ENCODE measurements at regions not wholly inside any gene's neighbourhood (a gene's known extent, or its start where the extent isn't known, plus 50 kb on each side); places are given as distances from the start of the nearest gene placed in this dataset.

GRCh38 chr22:19625331-19626041 lies 88.8 kb upstream of the SEPTIN5 start:
- DNase-seq: no peak

GRCh38 chr22:19626042-19626587 lies 88.2 kb upstream of the SEPTIN5 start:
- DNase-seq: no peak

GRCh38 chr22:19626666-19627065 lies 87.6 kb upstream of the SEPTIN5 start:
- no peak for DNase-seq

DNA sequence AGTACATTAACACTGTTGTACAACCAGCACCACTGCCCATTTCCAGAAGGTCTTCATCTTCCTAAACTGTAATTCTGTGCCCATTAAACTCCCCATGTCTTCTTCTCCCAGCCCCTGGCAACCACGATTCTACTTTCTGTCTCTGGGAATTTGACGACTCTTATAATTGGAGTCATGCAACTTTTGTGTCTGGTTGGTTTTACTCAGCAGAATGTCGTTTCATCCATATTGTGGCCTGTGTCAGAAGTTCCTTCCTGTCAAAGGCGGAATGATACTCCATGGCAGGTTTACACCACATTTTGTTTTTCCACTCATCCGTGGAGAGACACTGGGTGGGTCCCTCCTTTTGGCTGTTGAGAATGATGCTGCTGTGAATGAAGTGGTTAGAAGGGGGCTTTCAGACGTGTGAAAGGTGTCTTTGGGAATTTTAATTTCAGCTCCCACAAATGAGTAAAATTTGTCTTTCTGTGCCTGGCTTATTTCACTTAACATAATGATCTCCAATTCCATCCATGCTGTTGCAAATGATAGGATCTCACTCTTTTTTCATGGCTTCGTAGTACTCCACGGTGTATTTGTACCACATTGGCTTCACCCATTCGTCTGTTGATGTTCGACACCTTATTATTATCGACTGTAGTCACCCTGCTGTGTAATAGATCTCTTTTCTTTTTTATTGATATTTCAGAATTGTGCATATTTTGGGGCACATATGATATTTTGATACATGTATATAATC lies 86.1 kb upstream of the SEPTIN5 start:
- DNase-seq: no peak

- DNase-seq: no peak
These were observed 85.0 kb upstream of the SEPTIN5 start for GRCh38 chr22:19629331-19629719.

DNA sequence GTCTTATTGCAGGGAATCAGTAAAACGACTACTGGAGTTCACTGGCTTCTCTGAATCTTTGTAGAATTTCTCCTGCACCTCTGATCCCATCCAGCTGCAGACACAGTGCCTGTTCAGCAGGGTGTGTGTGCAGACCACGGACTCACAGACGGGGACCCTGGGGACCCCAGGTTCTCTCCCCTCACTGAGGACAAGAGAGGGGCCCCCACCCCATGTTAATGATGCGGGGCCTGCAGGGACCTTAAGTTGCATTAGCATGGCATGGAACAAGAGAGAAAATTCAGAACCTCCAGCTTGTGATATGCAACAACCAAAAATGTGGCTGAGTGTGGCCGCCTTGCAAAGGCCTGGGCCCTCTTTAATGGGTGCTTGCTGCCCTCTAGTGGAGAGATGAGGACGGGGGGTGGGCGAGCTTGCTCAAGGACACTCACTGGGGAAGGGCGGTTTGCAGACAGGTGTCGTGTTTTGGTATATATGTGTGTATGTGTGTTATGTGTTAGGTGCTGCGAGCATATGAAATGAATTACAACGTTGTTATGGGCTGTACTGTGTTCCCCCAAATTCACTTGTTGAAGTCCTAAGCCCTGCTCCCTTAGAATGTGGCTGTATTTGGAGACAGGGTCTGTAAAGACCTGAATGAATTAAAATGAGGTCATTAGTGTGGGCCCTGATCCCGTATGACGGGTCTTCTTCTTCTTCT lies 84.4 kb upstream of the SEPTIN5 start:
- DNase-seq: peak; percentile 59

- no peak for DNase-seq
These were observed 83.7 kb upstream of the SEPTIN5 start for GRCh38 chr22:19630614-19631013.

GRCh38 chr22:19631899-19632667 lies 82.2 kb upstream of the SEPTIN5 start:
- DNase-seq: no peak

DNA sequence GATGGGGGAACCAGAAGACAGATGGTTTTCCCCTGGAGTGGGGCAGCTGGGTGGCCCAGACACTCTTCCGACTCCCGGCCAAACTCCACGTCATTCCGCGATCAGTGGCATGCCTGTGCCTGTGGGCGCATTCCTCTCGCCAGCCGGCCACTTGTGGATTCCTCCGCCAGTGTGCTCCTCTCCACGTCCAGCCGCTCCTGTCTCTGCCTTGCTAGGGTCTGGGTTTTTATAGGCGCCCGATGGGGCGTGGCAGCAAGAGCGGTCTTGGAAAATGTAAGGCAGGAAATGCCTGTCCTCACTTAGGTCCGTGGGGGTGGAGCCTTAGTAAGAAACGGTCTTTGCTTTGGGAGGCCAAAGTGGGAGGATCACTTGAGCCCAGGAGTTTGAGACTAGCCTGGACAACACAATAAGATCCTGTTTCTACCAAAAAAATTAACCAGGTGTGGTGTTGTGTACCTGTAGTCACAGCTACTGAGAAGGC lies 81.6 kb upstream of the SEPTIN5 start:
- no peak for DNase-seq

DNA sequence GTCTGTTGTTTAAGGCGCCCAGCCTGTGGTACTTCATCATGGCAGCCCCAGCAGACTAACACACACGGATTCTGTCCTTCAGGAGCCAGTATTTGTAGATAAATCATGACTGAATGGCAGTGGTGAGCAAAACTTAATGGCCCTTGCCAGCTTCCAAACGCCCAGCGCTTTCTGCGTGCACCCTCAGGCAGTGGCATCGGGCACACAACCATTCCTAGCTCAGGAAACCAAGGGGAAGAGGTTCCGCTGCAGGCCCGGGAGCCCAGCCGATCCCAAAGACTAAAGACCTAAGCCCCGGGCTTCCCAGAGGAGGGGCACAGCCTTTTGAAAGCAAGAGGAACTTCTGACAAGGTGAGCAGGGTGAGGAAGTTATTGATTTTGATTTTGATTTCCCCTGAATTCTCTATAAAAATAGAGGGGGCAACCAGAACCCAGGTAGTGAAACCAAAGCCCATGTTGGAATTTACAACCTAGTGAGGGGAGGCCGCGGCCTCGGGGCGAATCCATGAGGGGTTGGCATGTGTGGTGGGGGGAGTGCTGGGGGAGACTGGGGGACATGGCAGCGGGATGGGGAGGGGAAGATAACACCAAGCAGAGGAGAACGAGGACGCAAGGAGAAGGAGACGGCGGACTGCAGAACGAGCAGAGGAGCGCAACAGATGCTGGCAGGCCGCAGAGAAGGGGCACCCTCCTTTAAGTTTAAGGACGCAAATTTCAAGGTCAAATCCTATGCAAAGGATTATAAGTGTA lies 79.9 kb upstream of the SEPTIN5 start:
- DNase-seq: no peak

GRCh38 chr22:19635644-19636043 lies 78.7 kb upstream of the SEPTIN5 start:
- no peak for DNase-seq

- no peak for DNase-seq
These were observed 77.5 kb upstream of the SEPTIN5 start for GRCh38 chr22:19636696-19637407.

DNA sequence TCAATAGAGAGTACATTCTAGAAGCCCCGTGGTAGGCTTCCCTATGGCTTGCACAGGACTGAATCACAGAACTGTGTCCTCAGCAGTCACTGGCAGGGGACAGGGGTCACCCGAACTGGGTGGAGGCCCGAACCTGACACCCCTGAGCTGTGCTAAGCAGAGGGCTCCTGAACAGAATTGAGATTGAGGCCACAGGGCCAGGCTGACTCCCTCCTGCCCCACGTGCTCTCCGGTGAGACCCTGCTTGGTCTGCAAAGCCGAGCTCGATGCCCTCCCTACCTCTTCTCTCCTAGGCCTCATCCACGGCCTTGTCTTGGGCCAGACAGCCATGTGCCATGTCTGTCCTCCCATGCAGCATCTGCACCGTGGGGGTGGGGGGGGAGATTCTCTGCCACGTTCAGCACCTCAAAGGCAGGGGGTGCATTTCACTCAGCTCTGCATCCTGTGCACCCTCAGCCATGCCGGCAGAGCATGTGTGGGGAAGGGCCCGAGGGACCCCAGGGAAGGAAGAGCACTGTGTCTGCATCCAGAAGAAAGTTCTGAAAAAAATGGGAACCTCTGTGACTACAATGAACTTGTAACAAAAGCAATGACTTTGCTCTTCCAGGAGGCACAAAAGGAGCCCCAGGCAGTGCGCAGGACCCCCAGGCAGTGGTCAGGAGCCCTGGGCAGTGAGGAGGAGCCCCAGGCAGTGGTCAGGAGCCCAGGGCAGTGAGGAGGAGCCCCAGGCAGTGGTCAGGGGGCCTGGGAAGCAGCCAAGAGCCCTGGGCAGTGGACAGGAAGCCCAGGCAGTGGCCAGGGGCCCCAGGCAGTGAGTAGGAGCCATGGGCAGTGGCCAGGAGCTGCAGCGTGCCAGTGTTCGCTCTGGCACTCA lies 76.7 kb upstream of the SEPTIN5 start:
- no peak for DNase-seq

GRCh38 chr22:19638282-19639015 lies 75.9 kb upstream of the SEPTIN5 start:
- DNase-seq: no peak

- DNase-seq: no peak
These were observed 74.6 kb upstream of the SEPTIN5 start for GRCh38 chr22:19639610-19640135.

DNA sequence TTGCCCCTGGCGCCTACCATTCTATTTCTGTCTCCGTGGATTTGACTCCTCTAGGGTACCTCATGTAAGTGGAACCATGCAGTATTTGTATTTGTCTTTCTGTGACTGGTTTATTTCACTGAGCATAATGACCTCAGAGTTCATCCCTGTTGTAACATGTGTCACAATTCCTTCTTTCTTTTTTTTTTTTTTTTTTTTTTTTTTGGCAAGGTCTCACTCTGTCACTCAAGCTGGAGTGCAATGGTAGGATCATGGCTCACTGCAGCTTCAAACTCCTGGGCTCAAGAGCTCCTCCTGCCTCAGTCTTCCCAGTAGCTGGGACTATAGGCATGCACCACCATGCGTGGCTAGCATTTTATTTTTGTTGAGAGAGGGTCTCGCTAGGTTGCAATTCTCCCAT lies 74.0 kb upstream of the SEPTIN5 start:
- no peak for DNase-seq

DNA sequence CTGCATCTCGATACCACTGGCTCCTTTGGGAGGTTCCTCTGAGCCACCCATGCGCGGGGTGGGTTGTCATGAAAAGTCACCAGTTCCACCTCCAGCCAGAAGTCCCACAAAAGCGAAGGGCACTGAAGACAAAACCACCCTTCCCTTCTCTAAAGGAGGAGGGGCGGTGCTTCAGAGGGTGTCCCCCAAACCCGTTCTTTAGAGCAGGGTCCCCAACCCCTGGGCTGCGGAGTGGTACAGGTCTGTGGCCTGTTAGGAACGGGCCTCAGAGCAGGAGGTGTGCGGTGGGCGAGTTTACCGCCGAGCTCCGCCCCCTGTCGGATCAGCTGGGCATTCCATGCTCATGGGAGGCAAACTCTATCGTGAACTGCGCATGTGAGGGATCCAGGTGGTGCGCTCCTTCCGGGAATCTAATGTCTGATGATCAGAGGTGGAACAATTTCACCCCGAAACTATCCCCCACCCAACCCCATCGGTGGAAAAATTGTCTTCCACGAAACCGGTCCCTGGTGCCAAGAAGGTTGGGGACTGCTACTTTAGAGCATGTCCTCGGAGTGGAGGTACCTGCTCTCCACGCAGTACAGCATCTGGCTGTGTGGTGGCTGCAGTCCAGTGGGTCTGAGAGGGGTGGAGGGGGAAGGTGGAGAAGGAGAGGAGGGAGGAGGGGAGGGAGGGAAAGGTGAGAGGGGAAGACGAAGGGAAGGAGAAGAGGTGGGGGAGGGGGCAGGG lies 72.9 kb upstream of the SEPTIN5 start:
- no peak for DNase-seq

DNA sequence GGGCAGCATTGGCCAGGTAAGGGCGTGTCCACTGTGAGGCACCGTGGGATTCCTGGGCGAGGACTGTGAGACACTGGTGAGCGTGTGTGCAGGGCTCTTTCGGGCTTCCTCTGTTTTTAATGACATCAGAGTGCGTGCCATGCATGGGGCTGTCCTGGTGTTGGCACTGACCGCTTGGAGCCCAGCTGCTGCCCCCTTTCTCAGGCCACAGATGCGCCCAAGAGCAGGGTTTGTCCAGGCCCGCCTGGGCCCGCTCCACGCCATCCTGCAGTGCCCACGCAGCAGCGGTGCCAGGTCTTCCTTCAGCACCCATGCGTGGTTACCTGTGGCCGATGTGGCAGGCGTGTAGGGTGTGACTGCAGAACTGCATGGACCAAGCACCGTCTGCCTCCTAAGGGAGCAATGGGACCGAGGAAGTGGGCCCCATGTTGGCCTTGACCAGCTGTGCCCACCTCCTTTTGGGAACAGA lies 72.3 kb upstream of the SEPTIN5 start:
- no peak for DNase-seq
